Upper lobe of left lung (tissue), 6 donors: ENCODE measurements at regions not wholly inside any gene's neighbourhood (a gene's known extent, or its start where the extent isn't known, plus 50 kb on each side); places are given as distances from the start of the nearest gene placed in this dataset.

Experiments used
- ATAC-seq, 2 donors: fragments of 200-7000 bp; cut with Tn5 transposase; one replicate each; pipeline ENCODE4 v1.9.1; 2022; ENCODE audit warnings: mild to moderate bottlenecking in 2 of 2, moderate library complexity in 2 of 2; ENCODE audit not compliant: low FRiP score in 2 of 2
- DNase-seq, 2 donors: peaks; one replicate each; pipeline ENCODE4 v3.0.0-alpha.2; 2019 to 2020
- H3K27ac ChIP-seq, 4 donors: fragments of 200-600 bp; sonication (generic); one replicate each; pipeline ENCODE4 v1.5.1; 2016 to 2019
- H3K27me3 ChIP-seq, 4 donors: fragments of 200-600 bp; sonication (generic); one replicate each; pipeline ENCODE4 v1.5.1; 2017 to 2019
- H3K36me3 ChIP-seq, 4 donors: fragments of 200-600 bp; sonication (generic); one replicate each; pipeline ENCODE4 v1.5.1; 2016 to 2019
- H3K4me1 ChIP-seq, 4 donors: fragments of 200-600 bp; sonication (generic); one replicate each; pipeline ENCODE4 v1.5.1; 2018 to 2019
- H3K4me3 ChIP-seq, 4 donors: fragments of 200-600 bp; sonication (generic); one replicate each; pipeline ENCODE4 v1.5.1; 2017 to 2019; ENCODE audit warnings: mild to moderate bottlenecking in 2 of 4, moderate library complexity in 1 of 4
- H3K9me3 ChIP-seq, 4 donors: fragments of 200-600 bp; sonication (generic); one replicate each; pipeline ENCODE4 v1.5.1; 2018 to 2019
- EP300 ChIP-seq, 4 donors: sonication (generic); formaldehyde crosslinking; IDR thresholded peaks; one replicate each; pipeline ENCODE4 v1.5.1; 2017; ENCODE audit warnings: antibody characterized with exemption in 4 of 4, control low read depth in 2 of 4
- POLR2A ChIP-seq, 4 donors: fragments of 450-650 bp; IDR thresholded peaks; one replicate each; pipeline ENCODE4 v1.5.1; 2016 to 2017; ENCODE audit warnings: antibody characterized with exemption in 4 of 4, mild to moderate bottlenecking in 2 of 4
- POLR2AphosphoS5 ChIP-seq, 2 donors: sonication (generic); formaldehyde crosslinking; IDR thresholded peaks; one replicate each; pipeline ENCODE4 v1.5.1; 2017; ENCODE audit warnings: antibody characterized with exemption in 2 of 2
- WGBS, 2 donors: methylation state at CpG; one replicate each; pipeline ENCODE4 v1.1.5; 2017 to 2018; 5-methylcytosine and 5-hydroxymethylcytosine counted together
- TF ChIP-seq, protein P1 (sequence below), 6 experiments: fragments of 450-650 bp in 4 of 6; fragments of 200-600 bp in 2 of 6; sonication (generic) in 2 of 6; IDR thresholded peaks; one replicate each; pipeline ENCODE4 v1.5.1; 2016 to 2019; ENCODE audit warnings: antibody characterized with exemption in 6 of 6
- donor health status: DM: no; HTN: no; CAD: no; lungs with moderate emphysema.
- donor health status: DM: no; HTN: yes; CAD: no; lungs with severe emphysema.

DNA sequence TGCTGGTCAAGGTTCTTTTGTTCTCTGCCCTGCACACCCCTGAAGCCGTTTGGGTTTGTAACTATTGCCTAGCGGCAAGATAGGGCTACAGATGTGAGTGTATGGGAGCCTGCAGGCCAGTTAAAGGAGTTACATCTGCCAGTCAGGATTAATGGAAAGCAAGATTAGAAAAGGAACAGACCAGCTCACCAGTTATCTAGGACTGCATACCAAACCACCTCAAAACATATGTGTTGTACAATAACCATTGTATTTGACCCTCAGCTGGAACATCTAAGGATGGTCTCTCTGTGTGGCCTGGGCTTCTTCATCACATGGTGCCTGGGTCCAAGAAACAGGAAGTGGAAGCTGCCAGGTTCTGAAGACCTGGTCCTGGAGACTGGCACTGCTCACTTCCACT lies 52.5 kb upstream of the FBXO28 start:
- H3K27ac ChIP-seq, result no peak overlapping the region
- no peaks in the 10 kb centered on the region for H3K27me3 ChIP-seq
- no peaks in the 10 kb centered on the region for H3K36me3 ChIP-seq
- DNase-seq (no peak), ATAC-seq (no peak)
- no peak overlapping the region for H3K4me3 ChIP-seq
- TF ChIP-seq, protein P1, sequence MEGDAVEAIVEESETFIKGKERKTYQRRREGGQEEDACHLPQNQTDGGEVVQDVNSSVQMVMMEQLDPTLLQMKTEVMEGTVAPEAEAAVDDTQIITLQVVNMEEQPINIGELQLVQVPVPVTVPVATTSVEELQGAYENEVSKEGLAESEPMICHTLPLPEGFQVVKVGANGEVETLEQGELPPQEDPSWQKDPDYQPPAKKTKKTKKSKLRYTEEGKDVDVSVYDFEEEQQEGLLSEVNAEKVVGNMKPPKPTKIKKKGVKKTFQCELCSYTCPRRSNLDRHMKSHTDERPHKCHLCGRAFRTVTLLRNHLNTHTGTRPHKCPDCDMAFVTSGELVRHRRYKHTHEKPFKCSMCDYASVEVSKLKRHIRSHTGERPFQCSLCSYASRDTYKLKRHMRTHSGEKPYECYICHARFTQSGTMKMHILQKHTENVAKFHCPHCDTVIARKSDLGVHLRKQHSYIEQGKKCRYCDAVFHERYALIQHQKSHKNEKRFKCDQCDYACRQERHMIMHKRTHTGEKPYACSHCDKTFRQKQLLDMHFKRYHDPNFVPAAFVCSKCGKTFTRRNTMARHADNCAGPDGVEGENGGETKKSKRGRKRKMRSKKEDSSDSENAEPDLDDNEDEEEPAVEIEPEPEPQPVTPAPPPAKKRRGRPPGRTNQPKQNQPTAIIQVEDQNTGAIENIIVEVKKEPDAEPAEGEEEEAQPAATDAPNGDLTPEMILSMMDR (IDR thresholded peaks at IDR 0.05), result no peak
- no peak for TF ChIP-seq POLR2A (IDR thresholded peaks at IDR 0.05)
- no peak for TF ChIP-seq EP300 (IDR thresholded peaks at IDR 0.05)
- TF ChIP-seq POLR2AphosphoS5 (IDR thresholded peaks at IDR 0.05), result no peak
- WGBS, 2 donors, result 68% methylated on average over 2 of the region's 2 CpGs
- no peaks in the 10 kb centered on the region for H3K9me3 ChIP-seq
- peaks cover 0 to 6% (median 0%) of the 10 kb centered on the region in 4 donors for H3K4me1 ChIP-seq

- Histone ChIP-seq H3K4me3 (no peak overlapping the region), H3K27me3 (no peaks in the 10 kb centered on the region), H3K4me1 (peaks cover 0 to 6% (median 0%) of the 10 kb centered on the region in 4 donors), H3K27ac (no peak overlapping the region), H3K36me3 (no peaks in the 10 kb centered on the region), H3K9me3 (no peaks in the 10 kb centered on the region)
- TF ChIP-seq EP300 (IDR thresholded peaks at IDR 0.05) (no peak), POLR2A (IDR thresholded peaks at IDR 0.05) (no peak), POLR2AphosphoS5 (IDR thresholded peaks at IDR 0.05) (no peak)
- TF ChIP-seq, protein P1 (IDR thresholded peaks at IDR 0.05), result no peak
- WGBS, 2 donors, result 72 to 80% methylated on average over 6 of the region's 6 CpGs
- DNase-seq (no peak), ATAC-seq (no peak)
These were observed 53.9 kb upstream of the FBXO28 start for GRCh38 chr1:224059897-224060427.

DNA sequence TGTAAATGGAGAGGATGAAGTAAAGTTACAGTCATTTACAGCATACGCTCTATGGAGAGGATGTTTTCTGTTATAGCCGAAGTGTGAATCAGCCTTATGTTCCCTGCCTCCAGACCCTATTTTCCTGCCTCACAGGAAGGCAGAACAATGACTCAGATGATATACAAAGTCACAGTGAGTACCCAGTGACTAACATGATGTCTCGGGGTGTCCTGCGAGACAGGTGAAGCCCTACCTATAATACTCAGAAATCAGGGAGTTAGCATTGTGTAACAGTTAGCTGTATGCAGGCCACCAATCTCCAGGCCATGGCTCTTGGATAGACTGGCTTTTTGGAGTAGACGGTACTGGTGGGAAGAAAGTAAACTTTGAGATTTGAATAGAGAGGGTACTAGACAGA lies 55.6 kb upstream of the FBXO28 start:
- no peak overlapping the region for H3K27ac ChIP-seq
- no peak overlapping the region for H3K4me3 ChIP-seq
- H3K4me1 ChIP-seq, result no peaks in the 10 kb centered on the region
- ATAC-seq, result no peak
- no peak for DNase-seq
- no peaks in the 10 kb centered on the region for H3K36me3 ChIP-seq
- TF ChIP-seq POLR2AphosphoS5 (IDR thresholded peaks at IDR 0.05), result no peak
- 82 to 91% methylated on average over 5 of the region's 5 CpGs for WGBS, 2 donors
- H3K9me3 ChIP-seq, result no peaks in the 10 kb centered on the region
- H3K27me3 ChIP-seq, result no peaks in the 10 kb centered on the region

DNA sequence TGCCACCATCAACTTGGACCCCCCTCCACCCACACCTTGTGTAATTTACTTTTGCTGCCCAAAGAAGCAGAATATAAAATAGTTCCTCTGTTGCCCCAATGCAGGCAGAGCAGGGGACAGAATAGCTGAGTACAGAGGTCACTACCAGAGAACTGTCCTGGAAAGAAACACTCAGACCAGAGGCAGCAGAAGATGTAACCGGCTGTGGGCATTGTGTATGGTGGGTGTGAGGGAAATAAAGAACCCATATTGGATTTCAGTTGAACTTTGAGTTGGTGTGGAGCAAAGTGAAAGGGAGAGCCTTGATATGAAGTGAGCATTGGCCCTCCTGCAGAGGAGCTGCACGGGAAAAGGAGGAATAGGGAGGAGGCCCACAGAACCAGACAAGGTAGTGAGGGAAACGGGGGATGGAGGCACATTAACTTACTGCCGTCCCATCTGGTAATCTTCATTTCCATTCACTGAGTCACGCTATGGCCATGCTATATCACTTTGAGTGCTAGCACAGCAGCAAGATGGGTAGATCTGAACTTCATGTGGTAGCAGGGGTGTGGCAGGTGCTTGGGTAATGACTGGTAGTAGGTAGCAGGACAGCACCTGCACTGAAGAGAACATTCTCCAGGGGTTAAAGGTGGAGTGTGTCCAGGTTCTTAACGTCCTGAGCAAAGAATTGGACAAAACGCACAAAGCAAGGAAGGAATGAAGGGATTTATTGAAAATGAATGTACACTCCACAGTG lies 56.3 kb upstream of the FBXO28 start:
- no peak overlapping the region for H3K27ac ChIP-seq
- H3K27me3 ChIP-seq, result no peaks in the 10 kb centered on the region
- H3K36me3 ChIP-seq, result no peaks in the 10 kb centered on the region
- no peaks in the 10 kb centered on the region for H3K9me3 ChIP-seq
- TF ChIP-seq, protein P1 (IDR thresholded peaks at IDR 0.05), result no peak
- TF ChIP-seq EP300 (IDR thresholded peaks at IDR 0.05) (no peak), POLR2AphosphoS5 (IDR thresholded peaks at IDR 0.05) (no peak), POLR2A (IDR thresholded peaks at IDR 0.05) (no peak)
- no peak for ATAC-seq
- 84 to 88% methylated on average over 7 of the region's 7 CpGs for WGBS, 2 donors
- DNase-seq, result no peak
- H3K4me3 ChIP-seq, result no peak overlapping the region
- no peaks in the 10 kb centered on the region for H3K4me1 ChIP-seq

GRCh38 chr1:224054611-224055010 lies 59.3 kb upstream of the FBXO28 start:
- H3K4me1 ChIP-seq, result no peaks in the 10 kb centered on the region
- DNase-seq (no peak), ATAC-seq (no peak)
- WGBS, 2 donors, result 78 to 80% methylated on average over 3 of the region's 3 CpGs
- no peak for TF ChIP-seq POLR2AphosphoS5 (IDR thresholded peaks at IDR 0.05)
- TF ChIP-seq, protein P1 (IDR thresholded peaks at IDR 0.05), result no peak
- no peak for TF ChIP-seq EP300 (IDR thresholded peaks at IDR 0.05)
- no peak for TF ChIP-seq POLR2A (IDR thresholded peaks at IDR 0.05)
- H3K4me3 ChIP-seq, result no peak overlapping the region
- H3K36me3 ChIP-seq, result no peaks in the 10 kb centered on the region
- H3K27me3 ChIP-seq, result no peaks in the 10 kb centered on the region
- H3K27ac ChIP-seq, result no peak overlapping the region
- H3K9me3 ChIP-seq, result no peaks in the 10 kb centered on the region
